GM18520 (cell line): ENCODE measurements at regions not wholly inside any gene's neighbourhood (a gene's known extent, or its start where the extent isn't known, plus 50 kb on each side); places are given as distances from the start of the nearest gene placed in this dataset.

ENCODE experiments used
- ATAC-seq: cut with Tn5 transposase; IDR thresholded peaks from one replicate; pipeline ENCODE4 v1.9.1; 2021; ENCODE audit not compliant: unreplicated experiment

DNA sequence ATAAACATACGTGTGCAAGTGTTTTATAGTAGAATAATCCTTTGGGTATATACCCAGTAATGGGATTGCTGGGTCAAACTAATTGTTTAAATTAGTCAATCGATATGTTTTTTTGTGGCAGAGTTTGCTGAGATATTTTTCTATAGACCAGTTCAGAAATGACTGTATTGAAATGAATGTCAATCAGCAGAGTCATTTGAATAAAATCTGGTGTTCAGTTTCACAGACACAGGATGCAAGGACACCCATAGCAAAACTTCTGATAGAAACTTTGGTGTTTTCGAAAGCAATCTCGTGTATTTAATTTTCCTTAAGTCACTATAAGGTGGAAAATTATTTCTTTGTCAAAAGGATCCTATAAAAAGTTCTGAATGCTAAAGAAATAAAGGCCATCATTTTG lies 434.4 kb downstream of the RAP2B start:
- no peak for ATAC-seq

- no peak for ATAC-seq
These were observed 437.7 kb downstream of the RAP2B start for GRCh38 chr3:153599685-153600084.

- no peak for ATAC-seq
These were observed 438.9 kb downstream of the RAP2B start for GRCh38 chr3:153600896-153601295.

DNA sequence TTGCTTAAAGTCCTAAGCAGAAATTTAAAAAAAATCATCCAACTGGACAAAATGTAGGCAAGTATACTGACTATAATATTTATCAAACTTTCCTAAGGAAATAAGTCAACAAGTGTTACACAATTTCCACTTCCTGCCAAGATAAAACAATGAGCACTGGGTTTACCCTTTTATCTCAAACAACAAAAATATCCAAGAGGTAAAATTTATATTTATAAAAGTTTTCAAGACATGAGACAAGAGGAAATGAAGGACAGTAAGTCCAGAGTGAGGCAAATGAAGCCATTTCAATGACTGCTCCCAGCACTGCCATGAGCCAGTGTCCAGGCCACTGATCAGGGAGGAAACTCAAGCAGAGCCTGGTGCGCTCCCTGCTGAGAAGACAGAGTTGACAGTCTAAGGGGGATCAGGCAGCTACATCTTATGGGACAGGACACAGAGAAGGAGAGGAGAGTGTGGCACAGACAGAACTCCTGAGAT lies 439.4 kb downstream of the RAP2B start:
- no peak for ATAC-seq

DNA sequence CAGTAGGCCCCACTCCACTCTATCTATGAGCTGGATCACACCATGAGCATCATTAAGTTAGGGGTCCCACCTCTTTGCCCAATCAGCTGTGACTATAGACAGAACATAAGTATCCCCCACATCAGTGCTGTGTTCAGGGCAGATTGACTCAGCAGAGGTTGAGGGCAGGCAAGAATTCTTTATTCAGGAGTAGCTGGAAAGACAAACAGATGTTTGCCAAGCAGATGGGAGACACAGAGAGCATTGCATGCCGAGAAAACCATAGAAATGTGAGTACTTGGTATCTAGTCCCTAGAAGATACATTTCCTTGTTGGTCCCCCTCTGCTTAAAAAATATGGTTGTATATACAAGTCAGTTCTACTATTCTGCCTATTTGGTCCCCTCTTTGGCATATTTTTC lies 440.8 kb downstream of the RAP2B start:
- ATAC-seq: no peak

DNA sequence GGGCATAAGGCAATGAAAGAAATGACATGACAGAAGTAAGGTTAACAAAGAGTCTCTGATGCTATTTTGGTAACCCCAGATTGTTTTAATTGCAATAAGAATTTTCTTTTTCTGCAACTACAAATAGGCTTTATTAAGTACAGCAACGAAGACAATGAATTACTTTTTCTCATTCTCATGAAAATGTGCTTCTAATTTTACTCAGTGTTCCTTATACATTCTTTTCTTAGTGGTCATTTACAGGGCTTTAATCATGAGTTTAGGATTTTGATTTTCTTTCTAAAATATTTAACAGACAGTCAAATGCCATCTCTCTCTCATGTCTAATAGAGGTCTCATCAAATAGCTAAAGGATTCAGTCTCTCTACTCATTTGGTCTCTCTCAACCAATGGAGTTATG lies 452.1 kb downstream of the RAP2B start:
- ATAC-seq: no peak

DNA sequence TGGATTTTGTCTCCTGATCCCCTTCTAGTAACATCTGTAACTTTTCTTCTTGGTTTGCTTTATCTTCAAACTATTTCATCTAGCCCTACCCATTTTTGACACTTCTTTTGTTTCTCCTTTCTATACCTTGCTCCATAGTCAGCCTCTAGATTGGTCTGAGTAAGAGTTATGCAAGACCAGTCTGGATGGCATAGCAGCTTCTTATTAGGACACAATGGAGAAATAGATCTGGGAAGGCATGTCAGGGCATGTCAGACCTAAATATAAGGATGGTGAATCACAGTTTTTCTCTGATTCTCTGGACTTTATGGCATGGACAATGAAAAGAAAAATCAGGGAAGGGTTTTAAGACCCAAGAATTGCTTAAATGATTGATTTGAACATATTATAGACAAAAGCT lies 452.5 kb downstream of the RAP2B start:
- no peak for ATAC-seq

DNA sequence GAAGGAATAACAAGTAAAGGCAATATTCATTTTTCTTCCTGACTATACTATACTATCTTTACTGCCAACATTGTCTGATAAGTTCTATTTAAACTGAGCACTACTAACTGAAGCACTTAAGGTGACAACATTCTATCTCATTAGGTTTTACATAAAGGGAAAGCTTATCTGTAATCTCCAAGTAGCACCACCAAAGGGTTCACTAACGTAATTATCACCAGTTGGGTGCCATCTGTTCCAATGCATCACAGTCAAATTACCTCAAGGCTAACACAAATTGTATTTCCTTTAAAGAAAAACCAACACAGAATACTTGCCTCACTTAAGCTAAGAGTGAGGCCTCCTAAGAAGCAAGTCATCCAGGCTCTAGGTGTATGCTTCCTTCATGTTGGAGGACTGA lies 453.8 kb downstream of the RAP2B start:
- no peak for ATAC-seq

DNA sequence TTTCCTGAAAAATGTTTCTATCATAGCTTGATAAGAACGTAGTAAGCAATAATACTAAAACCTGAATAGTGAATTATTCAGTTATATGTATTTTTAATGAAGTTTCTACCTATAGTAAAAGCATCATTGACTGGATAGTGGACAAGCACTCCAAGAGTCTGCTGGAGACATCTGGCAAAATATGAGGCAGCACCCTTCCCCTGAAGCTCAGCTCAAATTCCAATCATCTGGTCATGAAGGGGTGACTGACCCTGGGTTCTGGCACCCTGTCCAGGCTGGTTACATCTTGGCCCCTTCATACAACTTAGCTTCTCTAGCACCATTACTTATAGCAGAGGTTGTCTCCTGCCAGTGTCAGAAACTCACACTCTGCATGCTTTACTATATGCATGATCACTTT lies 455.4 kb downstream of the RAP2B start:
- ATAC-seq: no peak

- no peak for ATAC-seq
These were observed 456.1 kb downstream of the RAP2B start for GRCh38 chr3:153618176-153618575.

DNA sequence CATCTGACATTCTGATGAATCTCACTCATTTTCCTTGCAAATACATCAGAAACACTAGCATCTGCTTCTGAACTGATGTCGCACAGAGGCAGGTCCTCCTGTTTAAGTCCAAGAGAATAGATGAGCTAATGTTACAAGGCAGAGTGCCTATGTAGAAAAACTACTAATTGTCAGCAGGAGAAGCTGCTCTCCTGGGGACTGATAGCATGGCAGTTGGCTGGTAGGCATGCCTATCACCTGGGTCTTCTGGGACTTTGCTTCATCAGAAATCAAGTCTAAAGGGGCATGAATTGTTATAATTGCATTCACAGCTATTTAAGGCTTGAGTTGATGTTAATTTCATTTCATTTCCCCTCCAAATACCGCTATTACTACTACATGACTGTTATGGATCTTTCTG lies 457.2 kb downstream of the RAP2B start:
- no peak for ATAC-seq

GRCh38 chr3:153621953-153622352 lies 459.9 kb downstream of the RAP2B start:
- ATAC-seq: peak; percentile 96

DNA sequence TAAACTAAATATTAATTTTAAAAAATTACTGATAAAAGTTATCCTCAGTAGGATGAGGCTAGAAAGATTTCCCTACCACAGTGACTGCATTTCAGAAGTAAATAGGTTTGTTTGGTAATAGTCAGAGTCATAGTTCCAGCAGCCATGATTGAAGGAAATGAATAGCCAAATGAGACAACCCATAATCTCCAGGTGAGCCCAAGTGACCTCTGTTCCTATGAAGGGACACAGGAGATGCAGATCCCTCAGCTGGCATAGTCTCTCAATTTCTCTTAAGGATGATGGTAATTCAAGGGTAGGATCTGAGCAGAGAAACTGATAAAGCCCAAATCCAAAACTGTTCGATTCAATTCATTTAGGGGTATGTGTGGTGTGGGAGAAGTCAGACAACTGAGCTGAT lies 461.8 kb downstream of the RAP2B start:
- ATAC-seq: no peak

DNA sequence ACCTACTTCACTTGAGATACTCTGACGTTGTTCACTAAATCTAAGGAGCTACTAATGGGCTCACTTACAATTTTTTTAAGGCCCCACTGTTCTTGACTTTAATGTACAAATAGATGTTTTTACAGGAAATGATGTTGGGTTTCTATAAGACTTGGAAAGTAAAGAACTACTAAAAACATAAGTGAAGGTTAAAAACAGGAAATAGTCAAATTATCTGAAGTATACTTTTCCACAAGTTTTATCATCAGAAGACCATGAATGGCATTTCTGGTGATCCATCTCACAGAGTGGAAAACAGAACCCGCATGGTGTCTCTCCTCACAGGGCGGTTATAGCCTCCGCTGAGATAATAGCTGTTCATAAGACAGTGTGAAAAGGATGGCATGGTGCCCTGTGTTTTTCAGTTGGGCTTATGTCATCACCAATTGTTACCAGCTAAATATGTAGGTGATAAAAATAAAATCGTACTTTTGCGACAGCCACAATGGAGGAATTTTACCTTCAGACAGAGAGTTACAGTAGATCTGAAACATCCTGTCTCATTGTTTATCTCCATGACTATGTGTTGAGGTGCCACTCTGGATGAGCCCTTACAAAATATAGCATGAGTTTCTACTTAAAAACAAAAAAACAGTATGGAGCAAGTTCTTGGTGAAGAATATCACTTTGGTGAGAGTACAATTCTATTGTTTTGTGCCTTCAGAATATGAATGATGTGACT lies 462.4 kb downstream of the RAP2B start:
- no peak for ATAC-seq

DNA sequence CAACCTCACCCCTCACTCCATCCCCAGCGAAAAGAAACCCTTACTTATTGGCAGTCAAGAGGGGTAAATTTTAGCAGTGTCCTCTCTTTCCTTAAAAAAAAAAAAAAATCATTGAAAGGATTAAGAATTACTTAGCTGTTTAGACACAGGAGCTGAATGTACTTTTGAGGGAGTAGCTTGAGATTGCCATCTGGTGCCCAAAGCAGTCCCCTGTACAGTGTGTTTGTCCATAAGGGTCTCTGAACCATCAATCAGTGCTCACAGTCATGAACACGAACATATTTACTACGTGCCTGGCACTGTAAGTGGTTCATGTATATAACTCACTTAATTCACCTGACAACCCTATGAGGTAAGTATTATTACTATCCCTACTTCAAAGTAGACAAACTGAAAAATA lies 463.5 kb downstream of the RAP2B start:
- no peak for ATAC-seq

GRCh38 chr3:153626158-153626557 lies 464.1 kb downstream of the RAP2B start:
- ATAC-seq: no peak

DNA sequence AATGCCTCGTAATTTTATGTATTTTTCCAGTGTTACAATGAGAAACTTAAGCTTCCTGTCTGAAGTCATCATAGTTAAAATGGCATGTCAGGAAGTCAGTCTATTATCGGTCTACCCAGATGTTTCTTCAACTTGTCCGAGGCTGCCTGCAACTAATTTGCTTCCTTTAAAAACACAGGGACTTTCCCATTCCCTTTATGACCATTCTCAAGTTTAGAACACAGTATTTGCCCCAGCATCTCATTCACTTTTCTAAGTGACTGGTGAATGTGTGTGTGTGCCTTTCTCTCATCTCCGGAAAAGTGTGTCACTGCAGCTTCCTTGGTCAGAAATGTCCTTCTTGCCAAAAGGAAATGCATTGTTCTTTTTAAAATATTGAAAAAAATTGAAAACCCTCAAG lies 466.6 kb downstream of the RAP2B start:
- ATAC-seq: peak; percentile 30

GRCh38 chr3:153629148-153629547 lies 467.1 kb downstream of the RAP2B start:
- ATAC-seq: no peak

DNA sequence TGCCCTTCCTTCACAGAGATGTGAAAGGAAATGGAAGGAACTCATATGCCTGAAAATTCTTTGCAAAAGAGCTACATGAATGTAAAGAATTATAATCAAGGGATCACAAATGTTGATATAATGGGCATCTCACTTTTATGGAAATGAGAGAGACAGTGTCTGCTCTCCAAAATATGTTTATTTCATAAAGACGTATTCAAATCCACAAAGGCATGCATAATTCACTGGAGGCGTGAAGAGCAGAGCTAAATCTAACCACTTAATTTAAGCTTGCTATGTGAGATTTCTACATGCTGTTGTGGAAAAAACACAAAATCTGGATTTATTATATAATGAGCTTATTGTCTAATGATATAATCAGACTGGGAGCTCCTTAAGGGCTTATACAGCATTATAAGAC lies 469.1 kb downstream of the RAP2B start:
- ATAC-seq: no peak

DNA sequence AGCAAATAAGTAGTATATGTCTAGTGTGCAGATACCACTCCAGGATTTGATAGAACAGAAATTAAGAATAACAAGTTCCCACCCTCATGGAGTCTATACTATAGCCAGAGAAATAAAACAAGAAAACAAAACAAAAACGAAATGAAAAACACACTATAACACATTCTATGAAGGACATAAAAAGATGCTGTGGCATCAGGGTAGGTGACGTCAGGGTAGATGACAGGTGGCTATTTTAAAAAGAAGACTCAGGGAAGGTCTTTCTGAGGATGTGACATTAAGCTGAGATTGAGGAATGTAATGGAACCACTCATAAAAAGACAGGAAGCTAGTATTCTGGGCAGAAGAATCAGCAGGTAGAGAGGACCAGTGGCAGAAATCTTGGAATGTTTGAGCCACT lies 469.6 kb downstream of the RAP2B start:
- ATAC-seq: no peak

DNA sequence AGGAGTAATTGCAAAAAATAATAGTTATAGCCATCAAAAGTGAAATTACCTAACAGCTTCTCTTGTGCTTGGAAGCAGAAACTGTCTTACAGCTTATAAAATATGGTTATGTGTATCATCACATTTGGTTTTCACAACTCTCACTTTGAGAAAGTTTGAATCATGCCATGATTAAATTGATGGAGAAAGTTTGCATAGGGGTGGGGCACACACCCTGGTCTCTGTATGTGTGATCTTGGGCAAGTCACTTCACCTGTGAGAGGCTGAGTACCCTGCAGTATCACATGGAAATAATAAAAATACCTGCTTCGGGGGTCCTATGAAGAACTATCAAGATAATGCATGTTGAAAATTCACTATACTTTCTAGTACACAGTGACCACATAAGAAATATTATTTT lies 471.4 kb downstream of the RAP2B start:
- ATAC-seq: no peak

GRCh38 chr3:153634683-153635082 lies 472.7 kb downstream of the RAP2B start:
- no peak for ATAC-seq

DNA sequence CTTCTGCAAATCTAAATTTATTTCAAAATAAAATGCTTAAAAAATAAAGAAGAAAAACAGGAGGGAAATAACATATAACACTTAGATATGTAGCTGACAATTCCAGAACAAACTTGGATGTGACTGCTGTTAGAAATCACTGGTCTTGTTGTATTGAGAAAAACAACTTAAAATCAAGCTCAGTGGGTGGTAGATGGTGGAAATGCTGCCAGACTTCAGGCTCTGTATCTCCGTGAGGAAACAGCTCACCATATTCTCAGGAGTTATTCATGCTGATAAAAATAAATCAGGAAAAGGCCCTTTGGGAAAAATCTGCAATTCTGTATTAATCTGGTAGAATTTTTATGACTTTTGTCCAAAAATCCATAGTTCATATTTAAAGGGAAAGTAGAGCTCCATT lies 477.6 kb downstream of the RAP2B start:
- no peak for ATAC-seq
